Thyroid gland (tissue), 4 donors: ENCODE measurements at regions not wholly inside any gene's neighbourhood (a gene's known extent, or its start where the extent isn't known, plus 50 kb on each side); places are given as distances from the start of the nearest gene placed in this dataset.
"Not testable (repeated sequence)": the region's sequence is repeated elsewhere in the genome, so short reads cannot be mapped to it uniquely, and the experiment has no call there.

Source experiments
- DNase-seq, 2 donors: peaks; one replicate each; pipeline ENCODE4 v3.0.0-alpha.2; 2019
- H3K27ac ChIP-seq, 3 donors: fragments of 200-600 bp; sonication (generic); 1 replicate in 2 of 3; 2 replicates in 1 of 3; pipeline ENCODE4 v1.5.1; 2016 to 2019; ENCODE audit warnings: mild to moderate bottlenecking in 1 of 3, moderate library complexity in 1 of 3
- H3K27me3 ChIP-seq: fragments of 200-600 bp; sonication (generic); one replicate; pipeline ENCODE4 v1.5.1; 2019
- H3K36me3 ChIP-seq, 2 donors: fragments of 200-600 bp; sonication (generic); one replicate each; pipeline ENCODE4 v1.5.1; 2016 to 2019
- H3K4me1 ChIP-seq, 2 donors: fragments of 200-600 bp; sonication (generic); one replicate each; pipeline ENCODE4 v1.5.1; 2017 to 2019
- H3K4me3 ChIP-seq, 3 donors: fragments of 200-600 bp; sonication (generic); replicated peaks in 1 of 3; 1 replicate in 2 of 3; 2 replicates in 1 of 3; pipeline ENCODE4 v1.5.1; 2016; ENCODE audit warnings: mild to moderate bottlenecking in 1 of 3
- H3K9me3 ChIP-seq: fragments of 200-600 bp; sonication (generic); one replicate; pipeline ENCODE4 v1.5.1; 2017
- CTCF ChIP-seq, 6 experiments: fragments of 200-600 bp in 3 of 6; fragments of 450-650 bp in 3 of 6; sonication (generic) in 3 of 6; IDR thresholded peaks; one replicate each; pipeline ENCODE4 v1.5.1; 2016 to 2019; ENCODE audit warnings: antibody characterized with exemption in 6 of 6, mild to moderate bottlenecking in 2 of 6, inconsistent platforms in 1 of 6, moderate library complexity in 1 of 6
- POLR2A ChIP-seq, 2 donors: fragments of 450-650 bp; IDR thresholded peaks; one replicate each; pipeline ENCODE4 v1.6.1; 2017; ENCODE audit warnings: antibody characterized with exemption in 2 of 2, mild to moderate bottlenecking in 2 of 2, moderate library complexity in 1 of 2
- WGBS, 2 donors: methylation state at CpG; one replicate each; pipeline ENCODE4 v1.1.5; 2017; 5-methylcytosine and 5-hydroxymethylcytosine counted together
- intact Hi-C: fragments of 100-400 bp; cut with DNase I; formaldehyde crosslinking; loops from one replicate; pipeline ENCODE4 v1.15.1; 2023

- Histone ChIP-seq H3K27ac (no peak overlapping the region), H3K27me3 (no peaks in the 10 kb centered on the region), H3K9me3 (no peaks in the 10 kb centered on the region), H3K4me3 (no peak overlapping the region), H3K4me1 (no peaks in the 10 kb centered on the region), H3K36me3 (no peaks in the 10 kb centered on the region)
- TF ChIP-seq CTCF (IDR thresholded peaks at IDR 0.05) (no peak), POLR2A (IDR thresholded peaks at IDR 0.05) (no peak)
- intact Hi-C loops, result no loop called here
- no peak for DNase-seq
Observed at GRCh38 chr5:112511920-112512319, 92.8 kb upstream of the EPB41L4A start.

GRCh38 chr5:112512901-112513300 is 93.8 kb upstream of the EPB41L4A start:
- Histone ChIP-seq H3K27me3 (no peaks in the 10 kb centered on the region), H3K27ac (no peak overlapping the region), H3K36me3 (no peaks in the 10 kb centered on the region), H3K9me3 (no peaks in the 10 kb centered on the region), H3K4me1 (no peaks in the 10 kb centered on the region), H3K4me3 (no peak overlapping the region)
- 50 to 63% methylated on average over 2 of the region's 2 CpGs for WGBS, 2 donors
- no peak for DNase-seq
- TF ChIP-seq CTCF (IDR thresholded peaks at IDR 0.05) (no peak), POLR2A (IDR thresholded peaks at IDR 0.05) (no peak)
- intact Hi-C loops, result no loop called here

GRCh38 chr5:112514111-112514510 is 95.0 kb upstream of the EPB41L4A start:
- 54 to 72% methylated on average over 2 of the region's 2 CpGs for WGBS, 2 donors
- Histone ChIP-seq H3K9me3 (no peaks in the 10 kb centered on the region), H3K36me3 (no peaks in the 10 kb centered on the region), H3K4me3 (no peak overlapping the region), H3K27me3 (no peaks in the 10 kb centered on the region), H3K4me1 (no peaks in the 10 kb centered on the region), H3K27ac (no peak overlapping the region)
- intact Hi-C loops, result no loop called here
- no peak for DNase-seq
- TF ChIP-seq CTCF (IDR thresholded peaks at IDR 0.05) (no peak), POLR2A (IDR thresholded peaks at IDR 0.05) (no peak)

GRCh38 chr5:112520474-112520873 is 101.4 kb upstream of the EPB41L4A start:
- H3K4me3 ChIP-seq, H3K4me1 ChIP-seq, H3K36me3 ChIP-seq, DNase-seq, H3K27ac ChIP-seq, H3K27me3 ChIP-seq, H3K9me3 ChIP-seq, intact Hi-C loops: not testable (repeated sequence)
- 67 to 77% methylated on average over 1 of the region's 1 CpG for WGBS, 2 donors

GRCh38 chr5:112522891-112523673 is 104.0 kb upstream of the EPB41L4A start:
- H3K9me3 ChIP-seq, H3K36me3 ChIP-seq, H3K27ac ChIP-seq, intact Hi-C loops, H3K4me3 ChIP-seq, H3K27me3 ChIP-seq, DNase-seq, H3K4me1 ChIP-seq: not testable (repeated sequence)
- 91 to 96% methylated on average over 7 to 8 of the region's 9 CpGs for WGBS, 2 donors

GRCh38 chr5:112523674-112524263 is 104.7 kb upstream of the EPB41L4A start:
- H3K27me3 ChIP-seq, DNase-seq, H3K36me3 ChIP-seq, H3K4me3 ChIP-seq, H3K9me3 ChIP-seq, intact Hi-C loops, H3K4me1 ChIP-seq, H3K27ac ChIP-seq: not testable (repeated sequence)
- WGBS, 2 donors, result 66 to 81% methylated on average over 4 of the region's 4 CpGs
